ENCODE measurements at regions not wholly inside any gene's neighbourhood (a gene's known extent, or its start where the extent isn't known, plus 50 kb on each side); places are given as distances from the start of the nearest gene placed in this dataset.

DNA sequence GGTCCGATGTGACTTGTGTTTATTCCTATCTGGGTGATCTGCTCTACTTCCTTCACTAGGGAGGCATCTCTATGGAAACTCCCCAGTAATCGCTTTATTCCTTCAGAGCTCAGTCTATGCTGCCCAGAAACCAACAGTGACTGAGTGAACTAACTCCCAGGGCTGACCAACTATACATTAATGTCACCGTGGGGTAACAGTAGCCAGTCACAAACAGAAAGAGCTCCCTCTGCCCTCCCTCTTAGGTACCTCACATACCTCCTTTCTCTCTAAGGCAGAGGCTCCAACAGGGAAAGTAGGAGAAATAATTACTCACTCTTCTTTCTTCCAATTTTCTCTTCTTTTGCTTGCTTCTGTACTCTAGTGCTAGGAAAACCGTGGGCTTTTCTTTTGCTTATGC lies 855.0 kb downstream of the REEP3 start:
- TF ChIP-seq, protein P1, sequence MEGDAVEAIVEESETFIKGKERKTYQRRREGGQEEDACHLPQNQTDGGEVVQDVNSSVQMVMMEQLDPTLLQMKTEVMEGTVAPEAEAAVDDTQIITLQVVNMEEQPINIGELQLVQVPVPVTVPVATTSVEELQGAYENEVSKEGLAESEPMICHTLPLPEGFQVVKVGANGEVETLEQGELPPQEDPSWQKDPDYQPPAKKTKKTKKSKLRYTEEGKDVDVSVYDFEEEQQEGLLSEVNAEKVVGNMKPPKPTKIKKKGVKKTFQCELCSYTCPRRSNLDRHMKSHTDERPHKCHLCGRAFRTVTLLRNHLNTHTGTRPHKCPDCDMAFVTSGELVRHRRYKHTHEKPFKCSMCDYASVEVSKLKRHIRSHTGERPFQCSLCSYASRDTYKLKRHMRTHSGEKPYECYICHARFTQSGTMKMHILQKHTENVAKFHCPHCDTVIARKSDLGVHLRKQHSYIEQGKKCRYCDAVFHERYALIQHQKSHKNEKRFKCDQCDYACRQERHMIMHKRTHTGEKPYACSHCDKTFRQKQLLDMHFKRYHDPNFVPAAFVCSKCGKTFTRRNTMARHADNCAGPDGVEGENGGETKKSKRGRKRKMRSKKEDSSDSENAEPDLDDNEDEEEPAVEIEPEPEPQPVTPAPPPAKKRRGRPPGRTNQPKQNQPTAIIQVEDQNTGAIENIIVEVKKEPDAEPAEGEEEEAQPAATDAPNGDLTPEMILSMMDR (IDR thresholded peaks at IDR 0.05; ENCODE audit: insufficient read depth, low read length, poor library complexity, severe bottlenecking), result no peak
- no peak for TF ChIP-seq EZH2phosphoT487 (conservative IDR thresholded peaks at IDR 0.05; ENCODE audit: low read length)
